Activated CD8-positive, alpha-beta memory T cell treated with anti-CD3 and anti-CD28 coated beads for 48 hours (primary cell): ENCODE measurements at regions not wholly inside any gene's neighbourhood (a gene's known extent, or its start where the extent isn't known, plus 50 kb on each side); places are given as distances from the start of the nearest gene placed in this dataset.

Experiments used
- DNase-seq, 3 experiments: peaks; one replicate each; pipeline ENCODE4 v3.0.0-alpha.2; 2020; ENCODE audit warnings: low read depth in 2 of 3, low spot score in 2 of 3

GRCh38 chr2:57868619-57869139 lies 177.9 kb upstream of the VRK2 start:
- DNase-seq: no peak

GRCh38 chr2:57869758-57870344 lies 176.8 kb upstream of the VRK2 start:
- DNase-seq: no peak

GRCh38 chr2:57876313-57876712 lies 170.3 kb upstream of the VRK2 start:
- no peak for DNase-seq

- DNase-seq: no peak
Observed at GRCh38 chr2:57877811-57878170, 168.8 kb upstream of the VRK2 start.

GRCh38 chr2:57878171-57878865 lies 168.3 kb upstream of the VRK2 start:
- DNase-seq: no peak

- DNase-seq: no peak
Observed at GRCh38 chr2:57878866-57879210, 167.8 kb upstream of the VRK2 start.

- no peak for DNase-seq
Observed at GRCh38 chr2:57880446-57880845, 166.2 kb upstream of the VRK2 start.

- no peak for DNase-seq
Observed at GRCh38 chr2:57880967-57881366, 165.6 kb upstream of the VRK2 start.

GRCh38 chr2:57881998-57882888 lies 164.4 kb upstream of the VRK2 start:
- DNase-seq: no peak

- no peak for DNase-seq
Observed at GRCh38 chr2:57882895-57883515, 163.6 kb upstream of the VRK2 start.

- no peak for DNase-seq
Observed at GRCh38 chr2:57884281-57884680, 162.3 kb upstream of the VRK2 start.

- no peak for DNase-seq
Observed at GRCh38 chr2:57885742-57886141, 160.9 kb upstream of the VRK2 start.

GRCh38 chr2:57886161-57886786 lies 160.3 kb upstream of the VRK2 start:
- no peak for DNase-seq

- DNase-seq: no peak
Observed at GRCh38 chr2:57888463-57888862, 158.1 kb upstream of the VRK2 start.

GRCh38 chr2:57890464-57890863 lies 156.1 kb upstream of the VRK2 start:
- DNase-seq: no peak

GRCh38 chr2:57891086-57891712 lies 155.4 kb upstream of the VRK2 start:
- DNase-seq: no peak

GRCh38 chr2:57892920-57893319 lies 153.7 kb upstream of the VRK2 start:
- DNase-seq: no peak

- no peak for DNase-seq
Observed at GRCh38 chr2:57893347-57893746, 153.3 kb upstream of the VRK2 start.

- DNase-seq: no peak
Observed at GRCh38 chr2:57893786-57894185, 152.8 kb upstream of the VRK2 start.

GRCh38 chr2:57894381-57894780 lies 152.2 kb upstream of the VRK2 start:
- DNase-seq: no peak

- DNase-seq: no peak
Observed at GRCh38 chr2:57897920-57898319, 148.7 kb upstream of the VRK2 start.
